GM21515 (cell line): ENCODE measurements at regions not wholly inside any gene's neighbourhood (a gene's known extent, or its start where the extent isn't known, plus 50 kb on each side); places are given as distances from the start of the nearest gene placed in this dataset.

Experiments
- ATAC-seq: cut with Tn5 transposase; IDR thresholded peaks from one replicate; pipeline ENCODE4 v1.9.1; 2021; ENCODE audit not compliant: unreplicated experiment

GRCh38 chr17:70857351-70857750 is 688.0 kb downstream of the KCNJ2 start:
- no peak for ATAC-seq

DNA sequence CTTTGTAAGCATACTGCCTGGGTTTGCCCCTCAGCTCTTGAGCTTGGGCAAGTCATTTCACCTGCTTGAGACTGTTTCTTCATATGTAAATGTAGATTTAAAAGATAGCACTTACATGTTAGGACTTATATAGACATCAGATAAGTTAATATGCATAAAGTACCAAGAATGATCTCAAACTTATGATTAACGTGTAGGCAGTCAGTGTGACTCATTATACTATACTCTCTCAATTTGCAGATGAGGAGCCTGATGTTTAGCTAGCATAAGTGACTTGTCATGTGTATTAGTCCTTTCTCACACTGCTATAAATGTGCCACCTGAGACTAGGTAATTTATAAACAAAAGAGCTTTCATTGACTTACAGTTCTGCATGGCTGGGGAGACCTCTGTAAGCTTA is 690.5 kb downstream of the KCNJ2 start:
- ATAC-seq, result no peak

DNA sequence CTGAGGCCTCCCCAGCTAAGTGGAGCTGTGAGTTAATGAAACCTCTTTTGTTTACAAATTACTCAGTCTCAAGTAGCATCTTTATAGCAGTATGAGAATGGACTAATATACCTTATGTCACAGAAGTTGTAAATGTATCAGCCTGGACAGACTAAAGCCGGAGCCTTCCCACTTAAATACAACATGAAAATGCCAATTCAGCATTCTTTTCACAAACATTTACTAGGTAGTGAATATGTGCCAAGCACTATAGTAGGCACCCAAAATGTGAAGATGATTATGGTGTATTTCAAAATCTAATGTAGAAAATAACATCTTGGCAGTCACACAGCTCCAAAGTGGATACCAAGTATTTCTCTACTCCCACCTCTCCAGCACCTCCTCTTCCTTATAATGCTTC is 693.0 kb downstream of the KCNJ2 start:
- ATAC-seq, result no peak

GRCh38 chr17:70863436-70864248 is 694.3 kb downstream of the KCNJ2 start:
- no peak for ATAC-seq

DNA sequence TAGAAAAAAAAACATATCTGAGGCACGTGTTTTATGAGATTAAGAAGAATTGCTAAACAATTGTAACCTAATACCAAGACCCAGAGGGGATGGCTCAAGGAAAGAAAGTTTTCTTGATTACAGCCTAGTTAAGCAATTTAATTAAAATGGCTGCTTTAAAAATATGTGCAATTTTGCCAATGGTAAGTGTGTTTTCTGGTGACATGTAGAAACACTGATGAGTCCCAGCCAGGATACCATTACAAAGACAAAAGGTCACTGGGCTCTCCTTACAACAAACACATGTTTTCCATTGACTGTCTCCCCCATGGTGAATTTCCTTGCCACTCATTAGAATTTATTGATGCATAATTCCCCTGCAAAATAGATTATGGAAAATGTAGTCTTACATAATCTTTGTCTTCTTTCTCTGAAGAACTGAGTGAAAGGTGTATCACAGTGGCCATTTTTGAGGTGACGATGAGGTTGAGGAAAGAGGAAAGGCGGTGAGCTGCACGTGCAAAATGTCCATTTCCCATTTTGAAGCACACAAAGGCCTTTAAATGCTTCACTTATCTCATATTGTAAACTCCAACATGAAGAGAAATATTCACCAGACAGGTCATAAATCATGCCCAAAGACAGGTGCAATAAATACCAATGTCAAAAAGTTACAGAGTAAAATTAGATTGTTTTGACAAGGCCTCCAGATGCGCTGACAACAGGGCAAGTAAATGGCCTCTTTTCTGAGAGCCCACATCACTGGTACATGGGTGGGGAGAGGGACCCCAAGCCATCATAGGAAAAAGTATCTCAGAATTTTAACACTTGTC is 696.9 kb downstream of the KCNJ2 start:
- ATAC-seq, result no peak

DNA sequence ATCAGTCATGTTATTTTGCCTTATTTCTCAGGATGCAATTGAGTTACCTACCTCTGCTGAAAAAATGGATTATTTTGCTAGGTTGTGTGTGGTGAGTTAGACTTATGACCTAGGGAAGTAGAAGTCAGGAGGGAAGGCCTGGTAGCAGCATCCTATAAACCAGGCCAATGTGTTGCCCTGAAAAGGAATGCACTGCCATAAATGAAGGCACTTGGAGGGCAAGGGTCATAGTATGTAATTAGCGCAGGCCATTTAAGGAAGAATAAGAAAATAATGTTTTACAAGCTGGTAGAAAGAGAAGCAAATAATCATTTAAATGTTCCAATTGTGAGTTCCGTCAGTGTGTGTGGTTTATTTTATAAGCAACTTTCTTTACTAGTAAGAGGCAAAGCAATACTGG is 698.8 kb downstream of the KCNJ2 start:
- no peak for ATAC-seq

DNA sequence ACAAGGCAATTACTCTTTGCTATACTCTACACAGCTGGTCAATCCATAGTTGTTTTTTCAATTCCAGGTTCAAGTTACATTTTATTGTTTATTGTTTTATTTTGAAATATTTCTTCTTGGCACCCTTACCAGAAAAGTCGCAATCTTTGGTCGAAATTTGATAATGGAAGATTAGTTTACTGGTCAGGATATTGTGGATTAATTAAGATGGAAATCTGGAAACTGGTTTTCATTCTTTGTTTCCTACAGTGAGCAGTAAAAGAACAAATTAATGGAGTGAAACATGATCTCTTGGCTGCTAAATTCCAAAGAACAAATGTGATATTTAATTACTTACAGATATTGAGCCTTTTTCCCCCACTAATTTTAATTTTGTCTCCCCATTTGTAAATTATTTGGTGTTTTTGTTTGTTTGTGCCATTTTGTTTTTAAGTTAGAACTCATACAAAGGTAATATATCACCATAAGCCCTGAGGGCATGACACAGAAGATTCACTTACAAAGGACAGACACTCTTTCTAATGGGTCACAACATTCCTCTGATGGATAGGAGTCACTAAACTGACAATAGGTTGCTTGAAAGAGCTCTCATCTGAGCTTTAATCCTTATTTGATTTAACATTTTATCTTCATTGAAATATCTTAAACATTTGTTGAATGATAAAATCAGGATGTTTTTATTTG is 700.2 kb downstream of the KCNJ2 start:
- ATAC-seq, result no peak

DNA sequence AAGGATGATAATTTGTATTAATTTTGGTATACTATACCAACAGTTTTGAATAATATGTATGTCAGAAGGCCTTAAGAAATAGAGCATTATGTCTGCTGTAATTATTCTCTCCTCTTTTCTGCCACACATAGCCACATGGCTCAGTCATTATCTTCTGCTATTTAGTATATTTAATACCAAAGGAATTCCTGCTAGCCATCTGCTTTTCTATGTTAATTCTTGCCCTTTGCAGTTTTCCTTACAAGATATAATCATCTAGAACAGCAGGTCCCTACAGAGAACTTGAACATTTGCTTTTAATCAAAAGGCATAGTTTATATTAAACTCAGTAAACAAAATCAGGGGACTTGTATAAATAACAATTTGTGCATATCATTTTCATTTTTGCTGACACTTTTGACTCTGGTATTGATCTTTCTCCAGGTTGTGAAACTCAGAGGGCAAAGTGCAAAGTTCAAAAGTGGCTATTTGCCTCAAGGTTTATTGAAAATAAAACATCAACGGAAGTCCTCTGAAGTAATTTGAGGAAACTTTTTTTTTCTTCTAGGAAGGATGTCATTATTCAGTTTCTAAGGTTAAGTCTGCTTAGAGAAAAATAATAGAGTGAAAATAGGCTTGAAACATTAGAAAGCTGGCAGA is 702.0 kb downstream of the KCNJ2 start:
- no peak for ATAC-seq

GRCh38 chr17:70872103-70872502 is 702.8 kb downstream of the KCNJ2 start:
- no peak for ATAC-seq

- ATAC-seq, result no peak
Observed at GRCh38 chr17:70875729-70876310, 706.5 kb downstream of the KCNJ2 start.

DNA sequence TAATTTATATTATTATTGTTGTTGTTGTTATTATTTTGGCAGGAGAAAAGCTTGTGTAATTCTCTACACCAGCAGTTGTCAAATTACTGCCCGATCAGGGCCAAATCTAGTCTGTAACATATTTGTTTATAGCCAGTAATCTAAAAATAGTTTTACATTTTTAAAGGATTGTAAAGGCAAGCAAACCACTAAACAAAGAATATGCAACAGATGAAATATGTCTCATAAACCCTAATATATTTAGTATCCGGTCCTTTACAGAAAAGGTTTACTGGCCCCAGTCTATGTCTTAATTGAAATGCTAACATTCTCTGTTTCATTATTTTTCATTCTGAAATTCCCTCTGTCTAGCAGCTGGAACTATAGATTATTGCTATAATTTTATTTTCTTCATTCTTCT is 709.5 kb downstream of the KCNJ2 start:
- no peak for ATAC-seq

DNA sequence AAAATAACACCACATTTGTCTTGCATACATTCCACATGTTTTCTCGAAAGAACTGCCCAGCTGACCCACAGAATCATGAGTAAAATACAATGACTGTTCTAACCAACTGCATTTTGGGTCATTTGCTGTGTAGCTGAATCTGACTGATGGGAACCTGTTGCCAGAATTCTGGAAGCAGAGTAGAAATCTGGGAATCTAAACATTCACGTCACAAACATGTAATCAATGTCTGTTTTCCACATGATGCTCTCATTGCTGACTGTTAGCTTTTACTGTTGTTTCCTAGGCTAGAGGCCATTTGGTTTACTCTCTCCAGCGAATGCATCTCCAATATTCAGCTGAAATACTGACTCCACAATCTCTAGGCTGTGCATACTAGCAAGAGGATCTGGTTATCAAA is 710.1 kb downstream of the KCNJ2 start:
- ATAC-seq, result no peak

DNA sequence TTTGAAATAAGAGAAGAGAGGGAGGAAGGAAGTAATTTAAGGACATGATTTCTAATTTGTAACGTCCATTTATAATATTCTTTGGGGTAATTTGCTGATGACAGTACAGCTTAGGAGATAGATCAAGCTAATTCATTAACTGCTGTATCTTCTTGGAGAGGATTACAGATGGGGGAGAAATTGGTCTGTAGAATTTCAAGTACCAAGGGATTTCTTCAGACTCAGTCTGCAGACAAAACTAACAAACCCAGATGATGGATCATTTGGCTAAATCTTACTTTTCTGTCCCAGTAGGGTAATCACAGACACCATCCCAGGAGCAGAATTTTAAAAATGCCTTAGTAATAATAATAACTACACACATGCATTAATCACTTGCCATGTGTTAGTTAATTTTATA is 711.8 kb downstream of the KCNJ2 start:
- no peak for ATAC-seq

DNA sequence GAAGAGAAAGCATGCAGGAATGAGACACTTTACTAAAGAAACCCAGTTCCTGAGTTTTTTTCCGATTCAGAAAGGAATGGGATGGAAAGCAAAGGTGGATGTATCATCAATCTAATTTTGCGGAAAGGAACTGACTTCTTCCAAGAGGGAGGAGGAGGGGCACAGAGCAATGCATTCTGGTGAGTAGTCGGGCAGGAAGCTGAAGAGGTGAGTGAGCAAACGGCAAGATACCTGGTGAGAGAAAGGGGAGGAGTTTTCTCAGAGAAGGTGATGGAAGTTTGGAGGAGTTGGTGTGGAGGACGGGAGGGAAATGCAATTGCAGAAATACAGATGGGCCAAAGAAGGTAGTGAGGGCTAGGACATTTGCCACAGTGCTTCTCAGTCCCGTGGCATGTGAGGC is 713.2 kb downstream of the KCNJ2 start:
- no peak for ATAC-seq

DNA sequence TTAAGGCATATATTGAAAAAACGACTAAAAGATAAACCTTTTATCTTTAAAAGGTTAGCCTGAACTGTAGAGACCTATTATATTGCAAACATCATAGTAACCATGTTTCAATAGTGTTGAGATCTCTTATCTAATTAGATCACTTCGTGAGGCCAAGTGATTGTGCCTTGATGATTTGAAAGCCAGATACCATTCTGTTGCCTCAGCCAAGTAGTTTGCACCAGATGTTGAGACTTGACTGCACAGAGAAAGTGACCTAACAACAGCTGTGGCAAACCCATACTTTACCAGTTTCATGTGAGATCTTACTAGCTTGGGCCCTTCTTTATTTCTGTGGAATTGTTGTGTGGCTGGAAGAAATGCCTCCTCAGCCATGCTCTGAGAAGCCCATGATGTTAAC is 717.3 kb downstream of the KCNJ2 start:
- ATAC-seq, result no peak

GRCh38 chr17:70888324-70888723 is 719.0 kb downstream of the KCNJ2 start:
- ATAC-seq, result no peak

DNA sequence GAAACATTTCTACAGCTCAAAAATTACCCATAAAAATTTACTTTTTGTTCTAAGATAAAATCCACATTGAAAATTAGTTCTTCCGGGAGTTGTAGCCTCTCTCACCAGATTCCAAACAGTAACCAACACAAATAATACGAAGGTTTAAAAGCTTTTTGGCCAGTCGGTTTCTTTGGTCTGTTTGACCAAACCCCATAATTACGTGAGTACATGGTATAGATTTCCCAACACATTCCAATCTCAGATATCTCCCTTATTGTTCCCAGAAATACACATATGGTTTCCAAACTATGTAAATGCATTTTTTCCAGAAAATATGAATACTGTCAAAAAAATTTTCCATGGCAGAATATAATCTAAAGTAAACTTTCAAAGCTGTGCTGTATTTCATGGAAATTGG is 722.0 kb downstream of the KCNJ2 start:
- no peak for ATAC-seq

- no peak for ATAC-seq
Observed at GRCh38 chr17:70892527-70892926, 723.2 kb downstream of the KCNJ2 start.

DNA sequence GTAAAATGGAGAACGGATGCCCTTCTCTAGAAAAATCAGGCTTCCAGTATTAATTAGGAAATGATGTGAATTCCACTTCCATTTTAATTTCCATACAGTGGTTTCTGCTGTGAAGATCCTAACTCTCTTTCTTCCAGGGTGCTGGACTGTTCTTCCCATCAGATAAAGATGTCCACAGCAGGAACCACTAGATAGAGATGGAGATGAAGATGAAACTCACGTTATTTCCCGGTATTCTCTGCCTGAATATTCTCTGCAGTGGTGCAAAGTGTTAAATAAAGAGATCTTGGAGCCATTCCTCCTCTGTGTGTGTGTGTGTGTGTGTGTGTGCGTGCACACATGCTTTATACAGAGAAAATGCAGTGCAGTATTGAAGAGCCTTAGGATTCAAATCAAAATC is 727.5 kb downstream of the KCNJ2 start:
- no peak for ATAC-seq

DNA sequence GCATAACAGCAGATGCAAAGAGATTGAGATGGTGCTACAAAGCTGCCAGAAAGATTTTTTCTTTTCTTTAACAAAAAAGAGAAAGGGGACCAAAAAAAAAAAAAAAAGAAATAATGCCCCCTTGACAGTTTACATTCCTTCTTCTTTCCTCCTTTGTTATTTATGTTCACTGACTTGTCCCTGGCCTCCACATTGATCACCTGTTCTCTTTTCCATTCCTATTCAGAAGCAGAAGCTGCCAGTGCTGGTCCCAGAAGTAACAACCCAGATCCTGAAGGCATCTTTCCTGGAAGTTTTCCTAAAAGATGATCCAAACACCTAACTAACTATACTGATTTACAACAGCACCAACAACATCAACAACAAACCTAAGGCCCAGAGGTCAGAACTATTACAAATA is 728.1 kb downstream of the KCNJ2 start:
- ATAC-seq, result no peak

DNA sequence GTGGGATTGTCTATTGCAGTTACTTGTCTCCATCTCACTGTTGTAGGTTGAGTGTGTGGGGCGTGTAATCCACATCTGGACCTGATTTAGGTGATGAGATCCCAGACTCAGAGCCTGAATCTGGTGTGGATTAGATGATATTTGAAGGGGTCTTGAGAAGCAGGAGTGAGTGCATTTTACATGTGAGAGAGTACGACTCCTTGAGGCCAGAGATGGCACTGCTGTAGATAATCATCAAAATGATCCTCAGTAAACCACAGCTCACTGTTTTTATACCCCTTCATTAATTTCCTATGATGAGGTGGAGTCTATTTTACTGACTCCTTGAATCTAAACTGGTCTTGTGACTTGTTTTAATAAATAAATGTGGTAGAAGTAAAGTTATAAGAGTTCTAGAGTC is 732.5 kb downstream of the KCNJ2 start:
- ATAC-seq, result no peak
